Subcutaneous abdominal adipose tissue (tissue), 5 donors: ENCODE measurements at regions not wholly inside any gene's neighbourhood (a gene's known extent, or its start where the extent isn't known, plus 50 kb on each side); places are given as distances from the start of the nearest gene placed in this dataset.

Experiments
- H3K27ac ChIP-seq: one replicate; pipeline ENCODE4 v1.7.0; 2013; ENCODE audit warnings: low read depth, mild to moderate bottlenecking, inconsistent platforms, low read length, moderate library complexity
- H3K27me3 ChIP-seq, 5 donors: one replicate each; pipeline ENCODE4 v1.7.0; 2013; ENCODE audit warnings: low read length in 5 of 5, inconsistent platforms in 1 of 5; ENCODE audit not compliant: control insufficient read depth in 5 of 5, insufficient read depth in 4 of 5
- H3K36me3 ChIP-seq, 5 donors: one replicate each; pipeline ENCODE4 v1.7.0; 2013; ENCODE audit warnings: low read length in 5 of 5; ENCODE audit not compliant: control insufficient read depth in 5 of 5, insufficient read depth in 5 of 5
- H3K4me1 ChIP-seq, 5 donors: one replicate each; pipeline ENCODE4 v1.7.0; 2013; ENCODE audit warnings: low read length in 5 of 5, mild to moderate bottlenecking in 3 of 5, moderate library complexity in 1 of 5; ENCODE audit not compliant: control insufficient read depth in 5 of 5, insufficient read depth in 5 of 5
- H3K4me3 ChIP-seq, 5 donors: one replicate each; pipeline ENCODE4 v1.7.0; 2013; ENCODE audit warnings: low read length in 5 of 5, low read depth in 1 of 5
- H3K9ac ChIP-seq, 5 donors: one replicate each; pipeline ENCODE4 v1.7.0; 2013; ENCODE audit warnings: low read length in 5 of 5, mild to moderate bottlenecking in 4 of 5, moderate library complexity in 3 of 5
- H3K9me3 ChIP-seq, 5 donors: one replicate each; pipeline ENCODE4 v1.7.0; 2013; ENCODE audit warnings: low read length in 5 of 5; ENCODE audit not compliant: control insufficient read depth in 5 of 5
- donor health status: healthy.
- donor health status: healthy.
- donor health status: healthy.
- donor health status: healthy.
- donor health status: healthy.

DNA sequence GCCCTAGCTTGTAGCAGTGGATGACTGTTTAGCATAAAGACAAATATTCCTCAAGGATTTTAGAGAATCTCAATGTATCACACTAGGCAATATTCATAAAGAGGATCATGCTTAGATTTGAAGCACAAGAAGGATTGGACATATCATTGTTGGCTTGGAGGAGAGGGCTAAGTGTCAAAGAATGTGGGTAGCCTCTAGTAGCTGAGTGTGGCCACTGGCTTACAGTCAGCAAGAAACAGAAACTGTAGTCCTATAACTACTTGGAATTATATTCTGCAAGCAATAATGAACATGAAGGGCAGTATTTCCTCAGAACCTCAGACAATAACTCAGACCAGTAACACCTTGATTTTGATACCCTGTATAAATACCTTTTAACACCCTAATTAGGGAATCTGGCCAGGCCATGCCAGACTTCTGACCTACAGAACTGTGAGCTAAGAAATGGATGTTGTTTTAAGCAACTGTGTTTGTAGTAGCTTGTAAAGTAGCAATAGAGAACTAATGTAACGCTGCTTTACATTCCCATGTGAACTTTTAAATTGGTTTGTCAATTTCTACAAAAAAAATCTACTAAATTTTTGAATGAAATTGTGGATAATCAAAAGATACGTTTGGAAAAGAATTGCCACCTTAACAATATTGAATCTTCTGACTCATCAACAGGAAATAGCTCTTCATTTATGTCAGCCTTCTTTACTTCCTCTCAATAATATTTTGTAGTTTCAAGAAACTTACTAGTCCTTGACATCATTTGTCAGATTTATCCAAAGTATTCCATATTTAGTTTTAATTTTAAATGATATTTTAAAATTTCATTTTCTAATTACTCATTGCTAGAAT, 65.2 kb upstream of the RSPO3 start:
- H3K9ac ChIP-seq = no peak overlapping the region

DNA sequence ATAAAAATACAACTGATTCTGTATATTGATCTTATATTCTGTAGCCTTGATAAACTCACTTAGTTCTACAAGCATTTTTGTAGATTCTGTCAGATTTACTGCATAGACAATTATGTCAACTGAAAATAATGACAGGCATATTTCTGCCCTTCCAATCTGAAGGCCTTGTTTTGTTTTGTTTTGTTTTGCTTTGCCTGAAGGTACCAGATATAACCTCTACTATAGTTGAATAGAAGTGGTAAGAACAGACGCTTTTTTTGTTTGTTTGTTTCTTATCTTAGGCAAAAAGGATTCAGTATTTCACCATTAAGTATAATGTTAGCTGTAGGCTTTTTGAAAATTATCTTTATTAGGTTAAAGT, 64.6 kb upstream of the RSPO3 start:
- Histone ChIP-seq H3K4me3 (no peak overlapping the region), H3K9ac (no peak overlapping the region), H3K9me3 (peaks cover 0 to 7% (median 0%) of the 10 kb centered on the region in 5 donors), H3K4me1 (no peaks in the 10 kb centered on the region), H3K36me3 (no peaks in the 10 kb centered on the region), H3K27me3 (no peaks in the 10 kb centered on the region), H3K27ac (no peak overlapping the region)

More for the DNA sequence above, 65.2 kb upstream of the RSPO3 start:
- Histone ChIP-seq H3K27me3 (no peaks in the 10 kb centered on the region), H3K27ac (no peak overlapping the region), H3K9me3 (peaks cover 0 to 7% (median 0%) of the 10 kb centered on the region in 5 donors), H3K36me3 (no peaks in the 10 kb centered on the region), H3K4me3 (no peak overlapping the region), H3K4me1 (no peaks in the 10 kb centered on the region)

DNA sequence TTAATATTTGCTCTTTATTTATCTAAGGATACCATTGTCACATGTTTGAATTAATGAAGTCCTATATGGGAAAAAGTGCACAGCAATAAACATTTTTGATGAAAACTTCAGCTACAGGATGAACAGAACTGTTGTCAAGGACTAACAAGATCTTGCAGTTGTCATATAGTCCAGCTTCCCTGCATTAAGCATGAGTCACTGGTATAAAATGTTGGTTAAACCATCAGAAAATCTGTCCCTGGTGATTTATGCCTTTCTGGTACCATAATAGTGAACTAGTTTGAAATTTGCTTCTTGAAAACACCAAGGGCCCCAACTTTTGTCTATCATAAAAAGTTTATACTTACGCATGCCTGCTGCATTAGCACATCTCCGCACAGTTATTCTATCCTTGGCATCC, 60.4 kb upstream of the RSPO3 start:
- Histone ChIP-seq H3K36me3 (no peaks in the 10 kb centered on the region), H3K4me1 (no peaks in the 10 kb centered on the region), H3K9ac (no peak overlapping the region), H3K4me3 (no peak overlapping the region), H3K27ac (no peak overlapping the region), H3K27me3 (no peaks in the 10 kb centered on the region), H3K9me3 (peaks cover 0 to 19% (median 0%) of the 10 kb centered on the region in 5 donors)

DNA sequence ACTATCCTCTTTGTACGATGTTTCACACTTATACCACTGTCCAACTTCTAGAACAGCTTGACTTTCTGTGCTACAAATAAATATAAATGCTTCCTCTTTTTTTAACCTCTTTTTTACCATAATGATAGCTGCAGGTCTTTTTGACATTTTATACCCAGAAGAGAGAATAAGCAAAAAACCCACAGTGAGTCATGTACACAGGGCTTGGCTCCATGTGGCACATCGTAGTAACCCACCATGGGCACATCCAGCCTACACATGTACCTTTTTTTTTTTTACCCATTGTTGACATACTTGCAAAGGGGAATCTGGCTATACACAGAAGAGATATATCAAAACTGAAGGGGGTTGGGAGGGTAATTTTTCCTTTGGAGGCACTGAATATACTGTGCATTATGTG, 59.5 kb upstream of the RSPO3 start:
- no peak overlapping the region for H3K4me3 ChIP-seq
- H3K9ac ChIP-seq = no peak overlapping the region
- no peaks in the 10 kb centered on the region for H3K27me3 ChIP-seq
- no peak overlapping the region for H3K27ac ChIP-seq
- no peaks in the 10 kb centered on the region for H3K4me1 ChIP-seq
- peaks cover 0 to 19% (median 0%) of the 10 kb centered on the region in 5 donors for H3K9me3 ChIP-seq
- H3K36me3 ChIP-seq = no peaks in the 10 kb centered on the region
